HG03159 (cell line): ENCODE measurements at regions not wholly inside any gene's neighbourhood (a gene's known extent, or its start where the extent isn't known, plus 50 kb on each side); places are given as distances from the start of the nearest gene placed in this dataset.
A peak's percentile ranks its signal among the peaks of the same experiment; 100 is the strongest.
"Not testable (repeated sequence)": the region's sequence is repeated elsewhere in the genome, so short reads cannot be mapped to it uniquely, and the experiment has no call there.

Experiments
- ATAC-seq: cut with Tn5 transposase; IDR thresholded peaks from one replicate; pipeline ENCODE4 v1.9.1; 2021; ENCODE audit warnings: mild to moderate bottlenecking, moderate library complexity; ENCODE audit not compliant: unreplicated experiment

GRCh38 chr2:186348200-186348599 lies 137.9 kb upstream of the ZC3H15 start:
- no peak for ATAC-seq

DNA sequence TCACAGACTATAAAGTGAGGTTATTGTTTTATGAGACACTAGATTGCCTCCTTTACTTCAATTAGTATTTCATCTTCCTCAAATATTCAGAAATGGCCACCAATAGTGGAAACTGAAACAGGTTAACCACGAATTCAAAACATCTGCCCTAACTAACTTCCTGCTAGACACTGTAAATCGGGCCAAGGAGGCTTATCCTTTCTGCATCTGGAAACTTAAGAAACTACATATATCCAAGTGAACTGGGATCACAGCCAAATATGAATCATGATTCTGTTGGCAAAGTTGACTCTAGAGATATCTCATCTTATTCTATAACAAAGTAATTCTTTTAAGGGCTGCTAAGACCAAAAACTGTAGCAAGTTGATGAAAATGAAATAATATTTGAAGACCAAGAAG lies 136.6 kb upstream of the ZC3H15 start:
- ATAC-seq = peak; percentile 79

DNA sequence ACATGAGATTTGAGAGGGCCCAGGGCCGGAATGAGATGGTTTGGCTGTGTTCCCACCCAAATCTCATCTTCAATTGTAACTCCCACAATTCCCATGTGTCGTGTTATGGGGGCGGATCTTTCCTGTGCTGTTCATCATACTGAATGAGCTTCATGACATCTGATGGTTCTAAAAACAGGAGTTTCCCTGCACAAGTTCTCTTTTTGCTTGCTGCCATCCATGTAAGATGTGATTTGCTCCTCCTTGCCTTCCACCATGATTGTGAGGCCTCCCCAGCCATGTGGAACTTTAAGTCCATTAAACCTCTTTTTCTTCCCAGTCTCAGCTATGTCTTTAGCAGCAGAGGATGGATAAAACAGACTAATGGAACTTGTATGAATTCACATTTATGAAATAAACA lies 131.9 kb upstream of the ZC3H15 start:
- ATAC-seq = not testable (repeated sequence)

DNA sequence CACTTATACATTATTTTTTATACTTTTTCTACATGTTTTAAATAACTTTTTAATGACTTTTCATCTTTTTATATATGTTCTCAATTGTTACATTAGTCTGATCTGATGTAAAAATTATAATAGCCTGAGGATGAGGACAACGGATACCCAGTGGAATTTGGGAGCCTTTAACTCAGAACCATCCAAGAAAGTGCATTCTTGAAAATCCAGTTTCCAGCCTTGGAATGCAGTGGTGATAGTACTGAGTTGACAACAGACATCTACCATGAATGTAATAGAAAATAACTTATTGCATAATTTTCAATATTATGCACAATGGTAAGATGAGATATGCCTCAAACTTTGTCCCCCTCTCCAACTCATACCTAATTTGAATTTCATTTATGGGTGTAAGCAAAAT lies 120.7 kb upstream of the ZC3H15 start:
- ATAC-seq = no peak

DNA sequence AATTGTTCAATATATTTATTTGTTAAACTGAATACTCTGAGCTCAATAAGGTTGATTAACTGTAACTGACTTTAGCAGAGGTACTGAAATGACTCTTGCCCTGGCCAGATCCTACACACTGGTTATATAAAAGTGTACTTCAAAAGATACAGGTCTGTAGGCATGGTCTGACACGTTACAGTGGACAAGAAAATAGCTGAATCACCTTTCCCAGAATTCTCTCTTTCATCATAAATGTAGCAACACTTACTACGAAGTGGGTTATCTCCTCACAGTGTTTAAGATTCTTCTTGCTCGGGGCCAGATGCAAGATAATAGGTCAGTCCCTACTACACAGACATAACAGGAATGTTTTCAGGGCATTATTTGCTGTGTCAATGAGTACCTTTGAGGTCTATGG lies 107.0 kb upstream of the ZC3H15 start:
- no peak for ATAC-seq

DNA sequence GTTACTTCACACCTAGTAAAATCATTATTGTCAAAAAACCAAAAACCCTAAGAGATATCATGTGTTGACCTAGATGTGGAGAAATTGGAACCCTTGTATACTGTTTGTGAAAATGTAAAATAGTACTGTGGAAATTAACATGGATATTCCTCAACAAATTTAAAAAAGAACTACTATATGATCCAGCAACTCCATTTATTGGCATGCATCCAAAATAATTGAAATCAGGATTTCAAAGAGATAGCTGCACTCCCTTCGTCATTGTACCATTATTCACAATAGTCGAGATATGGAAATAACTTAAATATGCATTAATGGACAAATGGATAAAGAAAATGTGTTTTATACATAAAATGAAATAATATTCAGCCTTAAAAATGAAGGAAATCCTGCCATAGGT lies 105.3 kb upstream of the ZC3H15 start:
- ATAC-seq = no peak

DNA sequence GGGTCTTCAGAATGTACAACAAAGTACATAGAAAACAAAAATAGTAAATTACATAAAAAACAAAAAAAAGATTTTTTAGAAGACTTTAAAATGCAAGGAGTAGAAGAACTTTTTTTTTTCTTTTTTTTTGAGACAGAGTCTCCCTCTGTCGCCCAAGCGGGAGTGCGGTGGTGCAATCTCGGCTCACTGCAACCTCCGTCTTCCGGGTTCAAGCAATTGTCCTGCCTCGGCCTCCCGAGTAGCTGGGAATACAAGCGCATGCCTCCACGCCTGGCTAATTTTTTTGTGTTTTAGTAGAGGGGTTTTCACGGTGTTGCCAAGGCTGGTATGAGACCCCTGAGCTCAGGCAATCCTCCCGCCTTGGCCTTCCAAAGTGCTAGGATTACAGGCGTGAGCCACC lies 104.5 kb upstream of the ZC3H15 start:
- no peak for ATAC-seq

DNA sequence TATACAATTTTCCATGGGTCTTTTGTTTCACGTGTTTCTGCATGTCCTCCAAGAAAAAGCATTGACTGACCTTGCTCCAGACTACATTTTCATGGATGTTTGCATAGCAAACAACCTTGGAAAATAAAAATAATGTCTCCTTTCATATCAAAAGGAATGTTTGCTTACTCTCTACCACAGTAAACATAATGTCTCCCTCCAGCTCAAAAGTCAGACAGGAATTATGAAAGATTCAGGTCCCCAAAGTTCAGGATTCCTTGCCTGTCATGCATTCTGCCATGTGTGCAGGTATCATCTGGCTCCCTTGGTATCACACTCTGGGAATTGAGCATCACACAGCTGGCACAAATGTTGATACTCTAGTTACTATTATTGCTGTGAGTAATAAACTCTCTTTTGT lies 103.1 kb upstream of the ZC3H15 start:
- ATAC-seq = no peak

DNA sequence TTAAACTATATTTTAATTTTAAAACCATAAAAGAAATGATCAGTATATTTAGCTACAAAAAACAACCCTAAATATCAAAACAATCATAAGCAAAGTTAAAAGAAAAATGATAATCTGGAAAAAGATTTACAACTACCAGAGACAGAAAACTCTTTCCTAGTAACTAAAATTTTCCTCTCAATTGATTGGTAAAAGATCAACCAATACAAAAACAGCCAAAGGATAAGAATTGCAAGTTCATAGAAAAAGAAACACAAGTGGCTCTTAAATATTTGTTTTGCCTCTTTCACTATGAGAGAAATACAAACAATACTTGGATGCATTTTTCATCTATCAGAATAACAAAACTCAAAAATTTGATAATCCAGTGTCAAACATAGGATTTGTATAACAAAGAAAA lies 101.8 kb upstream of the ZC3H15 start:
- no peak for ATAC-seq

- ATAC-seq = not testable (repeated sequence)
These were observed 100.3 kb upstream of the ZC3H15 start for GRCh38 chr2:186385638-186386201.

GRCh38 chr2:186399082-186399644 lies 86.9 kb upstream of the ZC3H15 start:
- peak; percentile 96 for ATAC-seq

- no peak for ATAC-seq
These were observed 80.2 kb upstream of the ZC3H15 start for GRCh38 chr2:186405842-186406241.

DNA sequence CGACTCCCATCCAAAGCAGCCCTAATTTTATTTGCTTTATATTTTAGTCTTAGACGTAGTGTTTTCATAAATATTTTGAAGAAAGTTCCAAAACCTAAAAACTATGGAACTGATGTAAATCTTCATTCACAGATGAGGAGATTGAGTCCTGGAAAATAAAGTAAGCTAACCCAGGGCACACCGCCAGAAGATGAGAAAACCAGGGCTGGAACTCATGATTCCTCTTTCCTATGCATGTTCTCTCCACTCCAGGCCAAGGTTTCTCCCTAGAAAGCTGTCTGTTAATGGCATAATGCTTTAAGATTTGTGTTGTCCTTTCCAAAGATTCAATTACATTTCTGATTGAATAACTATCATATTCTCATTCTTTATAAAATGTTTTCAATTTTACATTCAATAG lies 78.4 kb upstream of the ZC3H15 start:
- ATAC-seq = no peak

DNA sequence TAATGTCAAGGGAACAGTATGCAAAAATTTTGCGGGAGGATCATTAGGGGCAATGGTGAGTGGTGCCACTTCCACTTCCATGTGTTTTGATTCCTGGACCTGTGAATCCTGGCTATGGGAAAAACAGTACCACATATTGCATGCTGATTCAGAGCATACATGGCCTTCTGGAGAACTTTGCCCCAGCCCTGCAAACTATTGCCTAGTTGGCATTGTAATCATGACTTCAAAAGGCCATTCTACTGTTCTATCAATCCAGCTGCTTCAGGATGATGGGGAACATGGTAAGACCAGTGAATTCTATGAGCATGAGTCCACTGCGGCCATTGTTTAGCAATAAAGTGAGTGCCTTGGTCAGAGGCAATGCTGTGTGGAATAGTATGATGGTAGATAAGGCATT lies 75.3 kb upstream of the ZC3H15 start:
- ATAC-seq = no peak

- ATAC-seq = no peak
These were observed 63.8 kb upstream of the ZC3H15 start for GRCh38 chr2:186422226-186422625.

- no peak for ATAC-seq
These were observed 62.6 kb upstream of the ZC3H15 start for GRCh38 chr2:186423481-186423880.

DNA sequence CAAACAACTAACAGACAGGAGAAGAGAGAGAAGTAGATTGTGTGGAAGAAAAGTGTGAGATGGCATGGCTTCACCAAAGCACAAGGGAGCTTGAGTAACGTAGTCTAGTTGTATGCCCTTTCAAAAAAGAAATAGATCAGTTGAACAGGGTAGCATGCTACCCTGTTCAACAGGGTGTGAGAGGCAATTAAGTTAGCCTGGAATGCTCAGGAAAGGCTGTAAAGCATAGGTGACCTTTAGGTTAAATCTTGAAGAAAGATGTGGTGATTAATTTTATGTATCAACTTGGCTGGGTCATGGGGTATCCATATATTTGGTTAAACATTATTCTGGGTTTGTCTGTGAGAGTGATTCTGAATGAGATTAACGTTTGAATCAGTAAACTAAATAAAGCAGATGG lies 61.8 kb upstream of the ZC3H15 start:
- ATAC-seq = no peak

DNA sequence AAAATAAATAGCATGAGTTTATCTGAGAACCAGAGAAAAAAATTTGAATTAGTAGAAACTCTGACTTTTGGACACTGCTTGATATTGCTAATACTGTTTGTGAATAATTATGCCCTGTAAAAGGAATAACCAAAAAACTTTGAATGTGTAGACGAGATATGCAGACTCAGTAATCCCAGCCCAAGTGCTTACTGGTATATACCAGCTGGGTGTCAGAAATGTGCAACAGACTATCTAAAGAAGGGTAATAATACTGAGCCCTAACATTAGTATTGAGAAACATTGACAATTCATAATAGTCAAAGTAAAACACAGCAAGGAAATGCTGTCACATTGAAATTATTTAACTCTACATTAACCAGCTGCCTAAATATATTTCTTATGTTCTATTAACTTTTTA lies 60.5 kb upstream of the ZC3H15 start:
- ATAC-seq = no peak

GRCh38 chr2:186426153-186427016 lies 59.7 kb upstream of the ZC3H15 start:
- peak; percentile 95 for ATAC-seq

DNA sequence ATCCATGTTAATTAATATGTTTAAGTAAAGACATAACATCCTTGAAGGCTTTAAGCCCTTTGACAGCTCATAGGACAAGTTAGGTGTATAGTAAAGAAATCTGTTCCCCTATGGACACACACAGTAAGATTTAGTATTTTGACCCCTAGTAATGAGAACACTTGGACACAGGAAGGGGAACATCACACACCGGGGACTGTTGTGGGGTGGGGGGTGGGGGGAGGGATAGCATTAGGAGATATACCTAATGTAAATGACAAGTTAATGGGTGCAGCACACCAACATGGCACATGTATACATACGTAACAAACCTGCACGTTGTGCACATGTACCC lies 59.1 kb upstream of the ZC3H15 start:
- ATAC-seq = peak; percentile 44

DNA sequence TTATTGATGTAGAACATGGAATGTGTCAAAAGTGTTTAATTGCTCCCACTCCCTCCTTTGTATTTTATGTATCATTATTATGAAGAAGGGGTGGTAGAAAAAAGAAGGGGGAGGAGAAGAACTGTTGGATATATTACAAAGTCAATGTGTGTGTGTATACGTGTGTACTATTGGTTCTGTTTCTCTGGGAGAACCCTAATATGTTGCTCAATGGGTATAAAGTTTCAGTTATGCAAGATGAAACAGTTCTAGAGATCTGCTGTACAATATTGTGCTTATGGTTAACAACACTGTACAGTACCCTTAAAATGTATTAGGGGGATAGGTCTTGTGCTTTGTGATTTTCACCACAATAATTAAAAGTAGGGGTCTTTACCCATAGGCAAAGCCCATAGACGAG lies 58.1 kb upstream of the ZC3H15 start:
- ATAC-seq = no peak

GRCh38 chr2:186429104-186429503 lies 57.0 kb upstream of the ZC3H15 start:
- no peak for ATAC-seq
